SK-N-SH (cell line): ENCODE measurements at regions not wholly inside any gene's neighbourhood (a gene's known extent, or its start where the extent isn't known, plus 50 kb on each side); places are given as distances from the start of the nearest gene placed in this dataset.

ENCODE experiments used
- CTCF ChIA-PET: fragments of 300-600, 350-600 bp; formaldehyde crosslinking; extraction: SDS; loops from one replicate; lab custom pipeline; 2021; lab: Yijun Ruan, JAX
- POLR2A ChIA-PET: fragments of 350-600 bp; sonication (Branson Sonifier 250); formaldehyde crosslinking; extraction: SDS; loops from one replicate; lab custom pipeline; 2020; ENCODE audit warnings: antibody characterized with exemption, inconsistent platforms; lab: Yijun Ruan, JAX
- DNase-seq: peaks from one replicate; pipeline ENCODE4 v3.0.0; 2012
- H2AFZ ChIP-seq: fragments of 200-600 bp; sonication (generic); 2 replicates; pipeline ENCODE4 v1.8.1; 2016; ENCODE audit warnings: antibody characterized with exemption, mild to moderate bottlenecking, low read depth
- H3F3A ChIP-seq: fragments of 200-600 bp; sonication (generic); replicated peaks from 2 replicates; pipeline ENCODE3; 2016; ENCODE audit warnings: antibody characterized with exemption, mild to moderate bottlenecking; ENCODE audit not compliant: insufficient read depth
- H3K27ac ChIP-seq, 2 experiments: fragments of 200-500 bp in 1 of 2; fragments of 200-600 bp in 1 of 2; sonication (Bioruptor generic) in 1 of 2; sonication (generic), shearing (Covaris generic) in 1 of 2; 2 replicates each; pipeline versions ENCODE4 v1.5.1 to v1.6.1; 2014 to 2016; ENCODE audit warnings: low read depth in 2 of 2, inconsistent platforms in 1 of 2, low read length in 1 of 2, mild to moderate bottlenecking in 1 of 2, mixed read lengths in 1 of 2
- H3K27me3 ChIP-seq: fragments of 200-600 bp; sonication (generic), shearing (Covaris generic); 2 replicates; pipeline ENCODE4 v1.6.1; 2016; ENCODE audit warnings: mixed run types; ENCODE audit not compliant: insufficient read depth
- H3K36me3 ChIP-seq, 2 experiments: fragments of 200-500 bp in 1 of 2; fragments of 200-600 bp in 1 of 2; sonication (Bioruptor generic) in 1 of 2; sonication (generic) in 1 of 2; replicated peaks in 1 of 2; 2 replicates each; pipeline versions ENCODE3 to v1.5.1; 2014 to 2016; ENCODE audit warnings: low read length in 1 of 2, mild to moderate bottlenecking in 1 of 2; ENCODE audit not compliant: insufficient read depth in 2 of 2, control insufficient read depth in 1 of 2
- H3K4me1 ChIP-seq, 2 experiments: fragments of 200-500 bp in 1 of 2; fragments of 200-600 bp in 1 of 2; sonication (Bioruptor generic) in 1 of 2; sonication (generic), shearing (Covaris generic) in 1 of 2; 2 replicates each; pipeline versions ENCODE4 v1.5.1 to v1.6.1; 2014 to 2016; ENCODE audit warnings: low read depth in 1 of 2, low read length in 1 of 2, mixed run types in 1 of 2; ENCODE audit not compliant: insufficient read depth in 2 of 2, control insufficient read depth in 1 of 2
- H3K4me2 ChIP-seq: fragments of 200-600 bp; sonication (generic), shearing (Covaris generic); 2 replicates; pipeline ENCODE4 v1.6.1; 2017; ENCODE audit warnings: mixed run types
- H3K4me3 ChIP-seq, 2 experiments: fragments of 200-500 bp in 1 of 2; fragments of 200-600 bp in 1 of 2; sonication (Bioruptor generic) in 1 of 2; sonication (generic), shearing (Covaris generic) in 1 of 2; 2 replicates each; pipeline versions ENCODE4 v1.5.1 to v1.8.1; 2014 to 2016; ENCODE audit warnings: low read depth in 2 of 2, inconsistent platforms in 1 of 2, low read length in 1 of 2, mild to moderate bottlenecking in 1 of 2, mixed read lengths in 1 of 2, moderate library complexity in 1 of 2
- H3K79me2 ChIP-seq: fragments of 200-600 bp; sonication (generic); 2 replicates; pipeline ENCODE4 v1.8.1; 2017; ENCODE audit warnings: mild to moderate bottlenecking; ENCODE audit not compliant: insufficient read depth
- H3K9ac ChIP-seq: fragments of 200-600 bp; sonication (generic); 2 replicates; pipeline ENCODE4 v1.6.1; 2017; ENCODE audit warnings: mixed run types
- H3K9me2 ChIP-seq: fragments of 200-600 bp; sonication (generic); 2 replicates; pipeline ENCODE4 v1.6.1; 2017; ENCODE audit warnings: mixed run types
- H3K9me3 ChIP-seq: fragments of 200-600 bp; sonication (generic); 2 replicates; pipeline ENCODE4 v1.6.1; 2017; ENCODE audit warnings: mixed run types, mild to moderate bottlenecking, moderate library complexity
- H4K20me1 ChIP-seq: fragments of 200-600 bp; sonication (generic); 2 replicates; pipeline ENCODE4 v1.6.1; 2017; ENCODE audit warnings: mild to moderate bottlenecking, mixed run types; ENCODE audit not compliant: insufficient read depth
- CHD2 ChIP-seq: fragments of 150-350 bp; IDR thresholded peaks from 2 replicates; pipeline ENCODE4 v1.6.1; 2018; ENCODE audit warnings: low read length; ENCODE audit not compliant: partially characterized antibody
- EP300 ChIP-seq, 2 experiments: IDR thresholded peaks; 2 replicates each; pipeline versions ENCODE4 v1.4.0 to v1.6.1; 2012; ENCODE audit warnings: borderline replicate concordance in 1 of 2, low read depth in 1 of 2, low read length in 1 of 2
- EZH2phosphoT487 ChIP-seq: fragments of 200-600 bp; sonication (generic); IDR thresholded peaks from 2 replicates; pipeline ENCODE4 v1.6.1; 2017; ENCODE audit warnings: low read depth, mixed run types, mild to moderate bottlenecking, antibody characterized with exemption, moderate library complexity, borderline replicate concordance
- FOSL2 ChIP-seq: IDR thresholded peaks from 2 replicates; pipeline ENCODE4 v1.4.0; 2012; ENCODE audit warnings: low read depth, mild to moderate bottlenecking, moderate library complexity, borderline replicate concordance
- FOXM1 ChIP-seq: IDR thresholded peaks from 2 replicates; pipeline ENCODE4 v1.4.0; 2012; ENCODE audit warnings: low read depth, mild to moderate bottlenecking
- GABPA ChIP-seq: IDR thresholded peaks from 2 replicates; pipeline ENCODE4 v1.4.0; 2012; ENCODE audit warnings: low read depth, mild to moderate bottlenecking
- JUND ChIP-seq: IDR thresholded peaks from 2 replicates; pipeline ENCODE4 v1.4.0; 2012
- MEF2A ChIP-seq: IDR thresholded peaks from 2 replicates; pipeline ENCODE4 v1.4.0; 2012; ENCODE audit warnings: low read depth, borderline replicate concordance
- NFIC ChIP-seq: IDR thresholded peaks from 2 replicates; pipeline ENCODE4 v1.4.0; 2012; ENCODE audit warnings: borderline replicate concordance
- POLR2AphosphoS5 ChIP-seq: IDR thresholded peaks from 2 replicates; pipeline ENCODE4 v1.6.1; 2012; ENCODE audit warnings: low read depth, low read length
- RAD21 ChIP-seq: IDR thresholded peaks from 2 replicates; pipeline ENCODE4 v1.6.1; 2012; ENCODE audit warnings: mild to moderate bottlenecking, low read length
- REST ChIP-seq: IDR thresholded peaks from 2 replicates; pipeline ENCODE4 v1.6.1; 2012; ENCODE audit warnings: mild to moderate bottlenecking, low read depth, low read length, moderate library complexity
- RXRA ChIP-seq: IDR thresholded peaks from 2 replicates; pipeline ENCODE4 v1.4.0; 2012; ENCODE audit warnings: low read depth, mild to moderate bottlenecking, borderline replicate concordance
- SIN3A ChIP-seq: IDR thresholded peaks from 2 replicates; pipeline ENCODE4 v1.6.1; 2012; ENCODE audit warnings: low read depth, mild to moderate bottlenecking, low read length, moderate library complexity, borderline replicate concordance
- TAF1 ChIP-seq: IDR thresholded peaks from 2 replicates; pipeline ENCODE4 v1.6.1; 2012; ENCODE audit warnings: low read depth, mild to moderate bottlenecking, low read length, moderate library complexity, borderline replicate concordance
- TCF12 ChIP-seq: IDR thresholded peaks from 2 replicates; pipeline ENCODE4 v1.4.0; 2012
- YY1 ChIP-seq: IDR thresholded peaks from 2 replicates; pipeline ENCODE4 v1.4.0; 2012; ENCODE audit warnings: low read depth, mild to moderate bottlenecking
- ZBTB33 ChIP-seq: IDR thresholded peaks from 2 replicates; pipeline ENCODE4 v1.4.0; 2012; ENCODE audit warnings: low read depth, borderline replicate concordance
- TF ChIP-seq, protein P1 (sequence below): fragments of 150-350 bp; IDR thresholded peaks from 2 replicates; pipeline ENCODE4 v1.6.1; 2016; ENCODE audit warnings: mild to moderate bottlenecking, low read depth, low read length
- TF ChIP-seq, protein P2 (sequence below): IDR thresholded peaks from 2 replicates; pipeline ENCODE4 v1.4.0; 2012; ENCODE audit warnings: low read depth

- Histone ChIP-seq H3K27me3 (no peaks in the 10 kb centered on the region), H3F3A (no peaks in the 10 kb centered on the region), H3K27ac (no peak overlapping the region), H3K4me2 (no peak overlapping the region), H3K79me2 (no peaks in the 10 kb centered on the region), H3K4me1 (no peaks in the 10 kb centered on the region), H4K20me1 (no peaks in the 10 kb centered on the region), H3K4me3 (no peak overlapping the region), H3K9me2 (no peaks in the 10 kb centered on the region), H3K36me3 (no peaks in the 10 kb centered on the region), H3K9me3 (no peaks in the 10 kb centered on the region; the same call in 1 of the 2 replicates), H2AFZ (no peak overlapping the region), H3K9ac (no peak overlapping the region)
- DNase-seq = no peak
- CTCF ChIA-PET = no interaction called here
- TF ChIP-seq, protein P1, sequence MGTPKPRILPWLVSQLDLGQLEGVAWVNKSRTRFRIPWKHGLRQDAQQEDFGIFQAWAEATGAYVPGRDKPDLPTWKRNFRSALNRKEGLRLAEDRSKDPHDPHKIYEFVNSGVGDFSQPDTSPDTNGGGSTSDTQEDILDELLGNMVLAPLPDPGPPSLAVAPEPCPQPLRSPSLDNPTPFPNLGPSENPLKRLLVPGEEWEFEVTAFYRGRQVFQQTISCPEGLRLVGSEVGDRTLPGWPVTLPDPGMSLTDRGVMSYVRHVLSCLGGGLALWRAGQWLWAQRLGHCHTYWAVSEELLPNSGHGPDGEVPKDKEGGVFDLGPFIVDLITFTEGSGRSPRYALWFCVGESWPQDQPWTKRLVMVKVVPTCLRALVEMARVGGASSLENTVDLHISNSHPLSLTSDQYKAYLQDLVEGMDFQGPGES = no peak
- TF ChIP-seq FOXM1 (no peak), EZH2phosphoT487 (no peak), RAD21 (no peak), GABPA (no peak), FOSL2 (no peak), ZBTB33 (no peak), REST (no peak), YY1 (no peak), CHD2 (no peak), RXRA (no peak), TCF12 (no peak), SIN3A (no peak), TAF1 (no peak), EP300 (IDR thresholded peaks at IDR 0.05; ENCODE audit: borderline replicate concordance in 1 of 2, low read depth in 1 of 2, low read length in 1 of 2) (no peak), POLR2AphosphoS5 (no peak), NFIC (no peak), JUND (no peak), MEF2A (no peak)
- TF ChIP-seq, protein P2, sequence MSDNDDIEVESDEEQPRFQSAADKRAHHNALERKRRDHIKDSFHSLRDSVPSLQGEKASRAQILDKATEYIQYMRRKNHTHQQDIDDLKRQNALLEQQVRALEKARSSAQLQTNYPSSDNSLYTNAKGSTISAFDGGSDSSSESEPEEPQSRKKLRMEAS = no peak
- POLR2A ChIA-PET = no interaction called here
These were observed 291.7 kb upstream of the CDH19 start for GRCh38 chr18:66895631-66896030.
